B cell (primary cell): ENCODE measurements at regions not wholly inside any gene's neighbourhood (a gene's known extent, or its start where the extent isn't known, plus 50 kb on each side); places are given as distances from the start of the nearest gene placed in this dataset.

ENCODE experiments used
- ATAC-seq: fragments of 200-7000 bp; cut with Tn5 transposase; one replicate; pipeline ENCODE4 v1.10.0; 2021; ENCODE audit warnings: low read depth, mild to moderate bottlenecking, moderate number of reproducible peaks, moderate library complexity
- CTCF ChIA-PET: fragments of 350-600 bp; sonication (Branson Sonifier 250); formaldehyde crosslinking; loops from one replicate; lab custom pipeline; 2021; ENCODE audit warnings: antibody characterized with exemption, inconsistent platforms; lab: Charles Lee
- POLR2A ChIA-PET: fragments of 350-600 bp; sonication (Branson Sonifier 250); formaldehyde crosslinking; loops from one replicate; lab custom pipeline; 2021; ENCODE audit warnings: antibody characterized with exemption; lab: Charles Lee
- DNase-seq: peaks from one replicate; pipeline ENCODE4 v3.0.0; 2013
- H2AFZ ChIP-seq: 2 replicates; pipeline ENCODE4 v1.6.1; 2012; ENCODE audit warnings: mild to moderate bottlenecking, low read depth, low read length; ENCODE audit not compliant: insufficient read depth, poor library complexity, severe bottlenecking
- H3K27ac ChIP-seq, 2 donors: 1 replicate in 1 of 2; 2 replicates in 1 of 2; pipeline ENCODE4 v1.5.1; 2012 to 2013; ENCODE audit warnings: low read length in 2 of 2, mild to moderate bottlenecking in 2 of 2, moderate library complexity in 1 of 2
- H3K27me3 ChIP-seq, 4 experiments: fragments of 200-600 bp in 1 of 4; sonication (generic) in 1 of 4; replicated peaks in 1 of 4; 1 replicate in 2 of 4; 2 replicates in 2 of 4; pipeline versions ENCODE4 v1.6.1 to v1.7.0; 2013 to 2016; ENCODE audit warnings: low read length in 3 of 4, mild to moderate bottlenecking in 2 of 4, mixed read lengths in 1 of 4, moderate library complexity in 1 of 4; ENCODE audit not compliant: insufficient read depth in 4 of 4, control insufficient read depth in 3 of 4; ENCODE audit errors: control extremely low read depth in 1 of 4
- H3K36me3 ChIP-seq, 2 experiments: replicated peaks in 1 of 2; 1 replicate in 1 of 2; 2 replicates in 1 of 2; pipeline versions ENCODE4 v1.6.1 to v1.7.1; 2013; ENCODE audit warnings: low read length in 1 of 2; ENCODE audit not compliant: insufficient read depth in 2 of 2, control insufficient read depth in 1 of 2; ENCODE audit errors: control extremely low read depth in 1 of 2, extremely low read depth in 1 of 2
- H3K4me1 ChIP-seq, 2 donors: fragments of 200-600 bp in 1 of 2; sonication (generic) in 1 of 2; 1 replicate in 1 of 2; 2 replicates in 1 of 2; pipeline versions ENCODE4 v1.5.1 to v1.6.1; 2013 to 2017; ENCODE audit warnings: low read length in 2 of 2; ENCODE audit not compliant: control insufficient read depth in 2 of 2, insufficient read depth in 2 of 2
- H3K4me2 ChIP-seq: replicated peaks from 2 replicates; pipeline ENCODE3; 2012; ENCODE audit warnings: mild to moderate bottlenecking, low read depth, low read length; ENCODE audit not compliant: poor library complexity, severe bottlenecking
- H3K4me3 ChIP-seq, 5 experiments: fragments of 200-600 bp in 1 of 5; sonication (generic) in 1 of 5; 1 replicate in 3 of 5; 2 replicates in 2 of 5; pipeline versions ENCODE4 v1.5.1 to v1.7.0; 2011 to 2016; ENCODE audit warnings: low read length in 4 of 5, mild to moderate bottlenecking in 4 of 5, low read depth in 2 of 5, control low read depth in 1 of 5, moderate library complexity in 1 of 5; ENCODE audit not compliant: insufficient read depth in 1 of 5; ENCODE audit errors: control extremely low read depth in 1 of 5, extremely low read depth in 1 of 5
- H3K79me2 ChIP-seq: fragments of 200-600 bp; sonication (generic); one replicate; pipeline ENCODE4 v1.6.0; 2016; ENCODE audit warnings: low read length; ENCODE audit not compliant: control insufficient read depth, insufficient read depth
- H3K9ac ChIP-seq: fragments of 200-600 bp; sonication (generic); 2 replicates; pipeline ENCODE4 v1.6.1; 2017; ENCODE audit warnings: mild to moderate bottlenecking, low read length, moderate library complexity
- H3K9me3 ChIP-seq, 3 donors: one replicate each; pipeline versions ENCODE4 v1.6.1 to v1.7.1; 2013; ENCODE audit warnings: low read length in 2 of 3; ENCODE audit not compliant: control insufficient read depth in 2 of 3, insufficient read depth in 1 of 3; ENCODE audit errors: control extremely low read depth in 1 of 3
- H4K20me1 ChIP-seq: 2 replicates; pipeline ENCODE4 v1.6.0; 2012; ENCODE audit warnings: mild to moderate bottlenecking, low read length; ENCODE audit not compliant: insufficient read depth, control insufficient read depth, poor library complexity, severe bottlenecking
- H3K27ac Mint-ChIP-seq: one replicate; pipeline ENCODE4 v1.8.0; 2021; ENCODE audit warnings: mixed read lengths
- H3K27me3 Mint-ChIP-seq: one replicate; pipeline ENCODE4 v1.8.0; 2021; ENCODE audit warnings: mixed read lengths
- H3K4me1 Mint-ChIP-seq: one replicate; pipeline ENCODE4 v1.8.0; 2021; ENCODE audit warnings: mixed read lengths
- H3K4me3 Mint-ChIP-seq: one replicate; pipeline ENCODE4 v1.8.0; 2021; ENCODE audit warnings: mixed read lengths
- H3K9me3 Mint-ChIP-seq: one replicate; pipeline ENCODE4 v1.8.0; 2022; ENCODE audit warnings: mixed read lengths; ENCODE audit not compliant: insufficient read depth
- CTCF ChIP-seq: fragments of 200-600 bp; IDR thresholded peaks from one replicate; pipeline ENCODE4 v1.8.0; 2022; ENCODE audit warnings: antibody characterized with exemption, mild to moderate bottlenecking
- EZH2 ChIP-seq: IDR thresholded peaks from 2 replicates; pipeline ENCODE4 v1.6.1; 2012; ENCODE audit warnings: borderline replicate concordance, low read depth, mild to moderate bottlenecking, moderate library complexity, low read length; ENCODE audit not compliant: insufficient read depth, poor library complexity, severe bottlenecking
- WGBS: methylation state at CpG from one replicate; pipeline ENCODE4 v1.1.5; 2013; ENCODE audit warnings: missing lambda C conversion rate; ENCODE audit not compliant: insufficient coverage; 5-methylcytosine and 5-hydroxymethylcytosine counted together
- intact Hi-C: fragments of 100-400 bp; cut with micrococcal nuclease; formaldehyde crosslinking; loops from one replicate; pipeline ENCODE4 v1.10.0; 2022

GRCh38 chr15:87483468-87483867, 773.1 kb downstream of the NTRK3 start:
- Histone ChIP-seq H3K4me2 (no peak overlapping the region), H3K9ac (no peak overlapping the region), H2AFZ (no peak overlapping the region), H3K4me1 (no peaks in the 10 kb centered on the region), H3K79me2 (no peaks in the 10 kb centered on the region), H3K27ac (no peak overlapping the region), H3K9me3 (no peaks in the 10 kb centered on the region), H3K27me3 (no peaks in the 10 kb centered on the region), H3K4me3 (no peak overlapping the region), H3K36me3 (no peaks in the 10 kb centered on the region), H4K20me1 (no peaks in the 10 kb centered on the region)
- Mint-ChIP-seq H3K27ac (no peak overlapping the region), H3K4me3 (no peak overlapping the region), H3K9me3 (peaks cover 2% of the 10 kb centered on the region), H3K4me1 (no peaks in the 10 kb centered on the region), H3K27me3 (no peaks in the 10 kb centered on the region)
- no peak for ATAC-seq
- no peak for DNase-seq
- CTCF ChIA-PET = no interaction called here
- TF ChIP-seq CTCF = no peak
- TF ChIP-seq EZH2 = no peak
- POLR2A ChIA-PET = no interaction called here
- intact Hi-C loops = no loop called here
- no CpG with 5 or more reads among the region's 1 CpG for WGBS

GRCh38 chr15:87481126-87481525, 775.4 kb downstream of the NTRK3 start:
- CTCF ChIA-PET = no interaction called here
- Mint-ChIP-seq H3K4me3 (no peak overlapping the region), H3K27me3 (no peaks in the 10 kb centered on the region), H3K4me1 (no peaks in the 10 kb centered on the region), H3K27ac (no peak overlapping the region), H3K9me3 (peaks cover 2% of the 10 kb centered on the region)
- Histone ChIP-seq H4K20me1 (no peaks in the 10 kb centered on the region), H3K36me3 (no peaks in the 10 kb centered on the region), H3K4me1 (no peaks in the 10 kb centered on the region), H3K4me3 (no peak overlapping the region), H3K27ac (no peak overlapping the region), H3K9ac (no peak overlapping the region), H3K4me2 (no peak overlapping the region), H3K27me3 (no peaks in the 10 kb centered on the region), H2AFZ (no peak overlapping the region), H3K79me2 (no peaks in the 10 kb centered on the region), H3K9me3 (no peaks in the 10 kb centered on the region)
- POLR2A ChIA-PET = no interaction called here
- intact Hi-C loops = no loop called here
- DNase-seq = no peak
- 80% methylated on average over 2 of the region's 3 CpGs for WGBS
- no peak for ATAC-seq
- TF ChIP-seq CTCF = no peak
- TF ChIP-seq EZH2 = no peak
